ENCODE measurements at regions not wholly inside any gene's neighbourhood (a gene's known extent, or its start where the extent isn't known, plus 50 kb on each side); places are given as distances from the start of the nearest gene placed in this dataset.

DNA sequence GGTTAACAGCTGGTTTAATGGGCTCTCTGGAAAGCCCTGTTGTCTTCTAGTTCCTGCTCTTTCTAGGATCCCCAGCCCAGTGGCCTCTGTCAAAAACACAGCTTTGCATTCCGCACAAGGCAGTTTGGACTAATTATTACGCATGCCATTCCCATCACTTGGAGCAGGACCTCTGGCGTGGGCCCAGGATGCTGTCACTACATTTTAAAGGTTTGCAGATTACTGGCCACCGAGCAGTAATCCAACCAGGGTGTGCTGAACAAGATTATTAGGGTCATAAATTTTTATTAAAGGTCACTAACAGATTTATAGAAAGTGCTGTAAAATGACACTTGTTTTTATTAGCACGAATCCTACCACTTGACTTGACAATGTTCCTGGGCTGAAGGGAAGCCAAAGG lies 143.6 kb upstream of the SLC6A11 start:
- Histone ChIP-seq H3K4me3 (no peak overlapping the region), H3K36me3 (no peaks in the 10 kb centered on the region)
- WGBS, 5 donors = 52 to 81% (median 69%) methylated on average over 5 of the region's 5 CpGs

DNA sequence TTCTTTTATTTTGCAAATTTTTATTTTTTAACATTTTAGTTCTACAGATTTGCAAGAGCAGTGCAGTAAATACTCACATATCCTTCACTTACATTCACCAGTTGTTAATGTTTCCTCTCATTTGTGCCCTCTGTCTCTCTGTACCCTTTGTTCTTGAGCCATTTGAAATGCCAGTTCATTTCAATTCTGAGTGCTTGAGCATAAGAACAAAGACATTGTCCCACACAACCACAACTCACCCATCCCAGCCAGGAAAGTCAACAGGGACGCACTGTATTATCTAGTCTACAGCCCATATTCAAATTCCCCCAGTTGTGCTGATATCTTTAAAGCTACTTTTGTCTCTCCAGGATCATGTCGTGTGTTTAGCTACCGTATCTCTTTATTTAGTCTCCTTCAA lies 141.4 kb upstream of the SLC6A11 start:
- Histone ChIP-seq H3K9me3 (no peaks in the 10 kb centered on the region), H3K4me1 (no peaks in the 10 kb centered on the region), H3K27ac (no peak overlapping the region), H3K4me3 (no peak overlapping the region), H3K36me3 (no peaks in the 10 kb centered on the region), H3K27me3 (replicated peaks in 1 of 7) (peaks cover 0 to 3% (median 0%) of the 10 kb centered on the region in 7 donors)
- TF ChIP-seq POLR2AphosphoS5 (IDR thresholded peaks at IDR 0.05) (no peak), POLR2A (IDR thresholded peaks at IDR 0.05) (no peak)
- TF ChIP-seq, protein P1, sequence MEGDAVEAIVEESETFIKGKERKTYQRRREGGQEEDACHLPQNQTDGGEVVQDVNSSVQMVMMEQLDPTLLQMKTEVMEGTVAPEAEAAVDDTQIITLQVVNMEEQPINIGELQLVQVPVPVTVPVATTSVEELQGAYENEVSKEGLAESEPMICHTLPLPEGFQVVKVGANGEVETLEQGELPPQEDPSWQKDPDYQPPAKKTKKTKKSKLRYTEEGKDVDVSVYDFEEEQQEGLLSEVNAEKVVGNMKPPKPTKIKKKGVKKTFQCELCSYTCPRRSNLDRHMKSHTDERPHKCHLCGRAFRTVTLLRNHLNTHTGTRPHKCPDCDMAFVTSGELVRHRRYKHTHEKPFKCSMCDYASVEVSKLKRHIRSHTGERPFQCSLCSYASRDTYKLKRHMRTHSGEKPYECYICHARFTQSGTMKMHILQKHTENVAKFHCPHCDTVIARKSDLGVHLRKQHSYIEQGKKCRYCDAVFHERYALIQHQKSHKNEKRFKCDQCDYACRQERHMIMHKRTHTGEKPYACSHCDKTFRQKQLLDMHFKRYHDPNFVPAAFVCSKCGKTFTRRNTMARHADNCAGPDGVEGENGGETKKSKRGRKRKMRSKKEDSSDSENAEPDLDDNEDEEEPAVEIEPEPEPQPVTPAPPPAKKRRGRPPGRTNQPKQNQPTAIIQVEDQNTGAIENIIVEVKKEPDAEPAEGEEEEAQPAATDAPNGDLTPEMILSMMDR (IDR thresholded peaks at IDR 0.05 in 8 of 11, conservative IDR thresholded peaks at IDR 0.05 in 3 of 11) = no peak
- DNase-seq = no peak
- 80 to 88% (median 85%) methylated on average over 3 of the region's 3 CpGs for WGBS, 5 donors
- intact Hi-C loops (cut with DNase I; ENCODE audit: low total_unique reads) = no loop called here

More for the DNA sequence above, 143.6 kb upstream of the SLC6A11 start:
- DNase-seq = no peak
- Histone ChIP-seq H3K9me3 (no peaks in the 10 kb centered on the region), H3K27ac (no peak overlapping the region), H3K27me3 (replicated peaks in 1 of 7) (peaks cover 0 to 16% (median 0%) of the 10 kb centered on the region in 7 donors), H3K4me1 (no peaks in the 10 kb centered on the region)
- TF ChIP-seq, protein P1 (IDR thresholded peaks at IDR 0.05 in 8 of 11, conservative IDR thresholded peaks at IDR 0.05 in 3 of 11) = no peak
- TF ChIP-seq POLR2A (IDR thresholded peaks at IDR 0.05) (no peak), POLR2AphosphoS5 (IDR thresholded peaks at IDR 0.05) (no peak)
- intact Hi-C loops (cut with DNase I; ENCODE audit: low total_unique reads) = no loop called here

DNA sequence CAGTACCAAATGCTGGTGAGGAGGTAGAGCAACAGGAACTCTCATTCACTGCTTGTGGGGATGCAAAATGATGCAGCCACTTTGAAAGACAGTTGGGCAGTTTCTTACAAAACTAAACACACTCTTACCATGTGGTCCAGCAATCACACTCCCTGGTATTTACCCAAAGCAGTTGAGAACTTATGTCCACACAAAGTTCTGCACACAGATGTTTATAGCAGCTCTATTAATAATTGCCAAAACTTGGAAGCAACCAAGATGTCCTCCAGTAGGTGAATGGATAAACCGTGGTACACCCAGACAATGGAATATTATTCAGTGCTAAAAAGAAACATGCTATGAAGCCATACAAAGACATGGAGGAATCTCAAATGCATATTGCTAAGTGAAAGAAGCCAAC lies 139.1 kb upstream of the SLC6A11 start:
- Histone ChIP-seq H3K4me3 (no peak overlapping the region), H3K4me1 (no peaks in the 10 kb centered on the region), H3K27me3 (replicated peaks in 1 of 7) (peaks cover 0 to 3% (median 0%) of the 10 kb centered on the region in 7 donors), H3K27ac (no peak overlapping the region), H3K9me3 (no peaks in the 10 kb centered on the region), H3K36me3 (no peaks in the 10 kb centered on the region)
- TF ChIP-seq POLR2A (IDR thresholded peaks at IDR 0.05) (no peak), POLR2AphosphoS5 (IDR thresholded peaks at IDR 0.05) (no peak)
- TF ChIP-seq, protein P1 (IDR thresholded peaks at IDR 0.05 in 8 of 11, conservative IDR thresholded peaks at IDR 0.05 in 3 of 11) = no peak
- DNase-seq = no peak
- intact Hi-C loops (cut with DNase I; ENCODE audit: low total_unique reads) = no loop called here
- 70 to 86% (median 81%) methylated on average over 1 of the region's 1 CpG for WGBS, 5 donors

DNA sequence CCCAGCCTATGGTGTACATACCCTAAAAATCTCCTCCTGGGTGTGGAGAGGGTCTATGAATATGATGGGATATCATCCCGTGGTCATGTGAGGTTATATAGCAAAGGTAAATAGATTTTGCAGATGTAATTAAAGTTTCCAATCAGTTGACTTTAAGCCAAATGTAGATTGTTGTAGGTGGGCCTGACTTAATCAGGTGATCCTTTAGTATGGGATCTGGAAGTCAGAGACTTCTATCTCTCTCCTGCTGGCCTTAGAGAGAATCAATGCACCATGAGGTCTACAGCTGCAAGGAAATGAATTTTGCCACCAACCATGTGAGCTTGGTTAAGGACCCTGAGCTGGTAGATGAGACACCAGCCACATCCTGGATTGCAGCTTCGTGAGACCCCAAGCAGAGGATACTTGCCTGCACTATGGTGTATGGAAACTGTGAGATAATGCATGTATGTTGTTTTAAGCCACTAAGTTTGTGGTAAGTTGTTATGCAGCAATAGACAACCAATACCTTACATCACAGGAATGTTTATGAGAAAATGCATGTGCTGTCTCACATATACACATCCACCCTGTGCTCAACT lies 137.1 kb upstream of the SLC6A11 start:
- no peaks in the 10 kb centered on the region for H3K9me3 ChIP-seq
- H3K27ac ChIP-seq = no peak overlapping the region
- TF ChIP-seq, protein P1 (IDR thresholded peaks at IDR 0.05 in 8 of 11, conservative IDR thresholded peaks at IDR 0.05 in 3 of 11) = no peak
- TF ChIP-seq POLR2AphosphoS5 (IDR thresholded peaks at IDR 0.05) (no peak), POLR2A (IDR thresholded peaks at IDR 0.05) (no peak)
- H3K27me3 ChIP-seq (replicated peaks in 1 of 7) = peaks cover 0 to 3% (median 0%) of the 10 kb centered on the region in 7 donors
- no peaks in the 10 kb centered on the region for H3K36me3 ChIP-seq
- no peak overlapping the region for H3K4me3 ChIP-seq
- 62 to 81% (median 65%) methylated on average over 2 of the region's 2 CpGs for WGBS, 5 donors
- intact Hi-C loops (cut with DNase I; ENCODE audit: low total_unique reads) = no loop called here
- H3K4me1 ChIP-seq = no peaks in the 10 kb centered on the region
- no peak for DNase-seq
